HCT116 (cell line): ENCODE measurements at regions not wholly inside any gene's neighbourhood (a gene's known extent, or its start where the extent isn't known, plus 50 kb on each side); places are given as distances from the start of the nearest gene placed in this dataset.

Experiments
- CEBPB ChIP-seq: IDR thresholded peaks from 2 replicates; pipeline ENCODE4 v1.6.1; 2012; ENCODE audit warnings: low read depth
- EZH2 ChIP-seq: fragments of 200-600 bp; sonication (generic); IDR thresholded peaks from 2 replicates; pipeline ENCODE4 v1.6.1; 2017; ENCODE audit warnings: antibody characterized with exemption, mixed run types
- POLR2A ChIP-seq: IDR thresholded peaks from 2 replicates; pipeline ENCODE4 v1.7.0; 2011; ENCODE audit warnings: borderline replicate concordance; ENCODE audit not compliant: insufficient read depth, insufficient read length; ENCODE audit errors: extremely low read depth
- POLR2AphosphoS5 ChIP-seq: IDR thresholded peaks from 2 replicates; pipeline ENCODE4 v1.6.1; 2011; ENCODE audit warnings: mild to moderate bottlenecking, low read depth, low read length, moderate library complexity
- TF ChIP-seq, protein P1 (sequence below), 3 experiments: fragments of 200-600 bp in 1 of 3; sonication (generic) in 1 of 3; IDR thresholded peaks in 2 of 3; conservative IDR thresholded peaks in 1 of 3; 2 replicates each; pipeline ENCODE4 v1.5.1; 2012 to 2017; ENCODE audit warnings: low read depth in 2 of 3, low read length in 2 of 3, antibody characterized with exemption in 1 of 3, borderline replicate concordance in 1 of 3, control low read depth in 1 of 3, mild to moderate bottlenecking in 1 of 3, mixed read lengths in 1 of 3, mixed run types in 1 of 3, moderate library complexity in 1 of 3; ENCODE audit not compliant: insufficient read depth in 1 of 3
- TF ChIP-seq, protein P2 (sequence below): IDR thresholded peaks from 2 replicates; pipeline ENCODE4 v1.6.1; 2012
- TF ChIP-seq, protein P3 (sequence below): IDR thresholded peaks from 2 replicates; pipeline ENCODE4 v1.6.1; 2012; ENCODE audit warnings: low read depth

DNA sequence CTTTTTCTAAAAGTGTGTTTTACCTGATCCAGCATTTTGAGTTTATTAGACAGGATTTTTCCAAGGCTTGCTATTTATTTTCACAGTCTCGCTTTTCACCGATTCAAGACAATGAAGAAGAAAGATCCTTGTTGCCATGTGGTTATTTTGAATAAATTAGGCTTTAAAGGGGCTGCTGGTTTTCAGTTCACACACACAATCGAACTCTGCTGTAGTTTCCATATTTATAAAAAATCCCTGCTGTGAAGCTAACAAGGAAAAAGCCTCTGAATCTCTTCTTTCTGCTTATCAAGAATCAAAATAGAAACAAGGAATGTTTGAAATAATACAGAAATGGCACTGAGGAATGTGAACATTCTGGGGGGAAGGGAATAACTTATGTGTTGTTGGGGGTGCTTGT is 102.5 kb upstream of the KAZN start:
- TF ChIP-seq, protein P1, sequence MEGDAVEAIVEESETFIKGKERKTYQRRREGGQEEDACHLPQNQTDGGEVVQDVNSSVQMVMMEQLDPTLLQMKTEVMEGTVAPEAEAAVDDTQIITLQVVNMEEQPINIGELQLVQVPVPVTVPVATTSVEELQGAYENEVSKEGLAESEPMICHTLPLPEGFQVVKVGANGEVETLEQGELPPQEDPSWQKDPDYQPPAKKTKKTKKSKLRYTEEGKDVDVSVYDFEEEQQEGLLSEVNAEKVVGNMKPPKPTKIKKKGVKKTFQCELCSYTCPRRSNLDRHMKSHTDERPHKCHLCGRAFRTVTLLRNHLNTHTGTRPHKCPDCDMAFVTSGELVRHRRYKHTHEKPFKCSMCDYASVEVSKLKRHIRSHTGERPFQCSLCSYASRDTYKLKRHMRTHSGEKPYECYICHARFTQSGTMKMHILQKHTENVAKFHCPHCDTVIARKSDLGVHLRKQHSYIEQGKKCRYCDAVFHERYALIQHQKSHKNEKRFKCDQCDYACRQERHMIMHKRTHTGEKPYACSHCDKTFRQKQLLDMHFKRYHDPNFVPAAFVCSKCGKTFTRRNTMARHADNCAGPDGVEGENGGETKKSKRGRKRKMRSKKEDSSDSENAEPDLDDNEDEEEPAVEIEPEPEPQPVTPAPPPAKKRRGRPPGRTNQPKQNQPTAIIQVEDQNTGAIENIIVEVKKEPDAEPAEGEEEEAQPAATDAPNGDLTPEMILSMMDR (IDR thresholded peaks at IDR 0.05 in 2 of 3, conservative IDR thresholded peaks at IDR 0.05 in 1 of 3; ENCODE audit: borderline replicate concordance in 1 of 3, insufficient read depth in 1 of 3, low read depth in 2 of 3, low read length in 2 of 3) = no peak
- TF ChIP-seq CEBPB (no peak), EZH2 (no peak), POLR2AphosphoS5 (no peak), POLR2A (no peak)
- TF ChIP-seq, protein P2, sequence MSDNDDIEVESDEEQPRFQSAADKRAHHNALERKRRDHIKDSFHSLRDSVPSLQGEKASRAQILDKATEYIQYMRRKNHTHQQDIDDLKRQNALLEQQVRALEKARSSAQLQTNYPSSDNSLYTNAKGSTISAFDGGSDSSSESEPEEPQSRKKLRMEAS = no peak
- TF ChIP-seq, protein P3, sequence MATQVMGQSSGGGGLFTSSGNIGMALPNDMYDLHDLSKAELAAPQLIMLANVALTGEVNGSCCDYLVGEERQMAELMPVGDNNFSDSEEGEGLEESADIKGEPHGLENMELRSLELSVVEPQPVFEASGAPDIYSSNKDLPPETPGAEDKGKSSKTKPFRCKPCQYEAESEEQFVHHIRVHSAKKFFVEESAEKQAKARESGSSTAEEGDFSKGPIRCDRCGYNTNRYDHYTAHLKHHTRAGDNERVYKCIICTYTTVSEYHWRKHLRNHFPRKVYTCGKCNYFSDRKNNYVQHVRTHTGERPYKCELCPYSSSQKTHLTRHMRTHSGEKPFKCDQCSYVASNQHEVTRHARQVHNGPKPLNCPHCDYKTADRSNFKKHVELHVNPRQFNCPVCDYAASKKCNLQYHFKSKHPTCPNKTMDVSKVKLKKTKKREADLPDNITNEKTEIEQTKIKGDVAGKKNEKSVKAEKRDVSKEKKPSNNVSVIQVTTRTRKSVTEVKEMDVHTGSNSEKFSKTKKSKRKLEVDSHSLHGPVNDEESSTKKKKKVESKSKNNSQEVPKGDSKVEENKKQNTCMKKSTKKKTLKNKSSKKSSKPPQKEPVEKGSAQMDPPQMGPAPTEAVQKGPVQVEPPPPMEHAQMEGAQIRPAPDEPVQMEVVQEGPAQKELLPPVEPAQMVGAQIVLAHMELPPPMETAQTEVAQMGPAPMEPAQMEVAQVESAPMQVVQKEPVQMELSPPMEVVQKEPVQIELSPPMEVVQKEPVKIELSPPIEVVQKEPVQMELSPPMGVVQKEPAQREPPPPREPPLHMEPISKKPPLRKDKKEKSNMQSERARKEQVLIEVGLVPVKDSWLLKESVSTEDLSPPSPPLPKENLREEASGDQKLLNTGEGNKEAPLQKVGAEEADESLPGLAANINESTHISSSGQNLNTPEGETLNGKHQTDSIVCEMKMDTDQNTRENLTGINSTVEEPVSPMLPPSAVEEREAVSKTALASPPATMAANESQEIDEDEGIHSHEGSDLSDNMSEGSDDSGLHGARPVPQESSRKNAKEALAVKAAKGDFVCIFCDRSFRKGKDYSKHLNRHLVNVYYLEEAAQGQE = no peak
